Neural cell (in vitro differentiated cells): ENCODE measurements at regions not wholly inside any gene's neighbourhood (a gene's known extent, or its start where the extent isn't known, plus 50 kb on each side); places are given as distances from the start of the nearest gene placed in this dataset.

Experiments used
- H2AFZ ChIP-seq: fragments of 200-600, 300-800 bp; sonication (generic), shearing (Covaris generic); 2 replicates; pipeline ENCODE4 v1.6.0; 2014; ENCODE audit warnings: low read depth, mild to moderate bottlenecking, antibody characterized with exemption, low read length, moderate library complexity
- H3F3A ChIP-seq: fragments of 200-600 bp; shearing (Covaris generic); 2 replicates; pipeline ENCODE4 v1.6.1; 2016; ENCODE audit warnings: mild to moderate bottlenecking, moderate library complexity, mixed read lengths, antibody characterized with exemption, low read length; ENCODE audit not compliant: insufficient read depth, poor library complexity, severe bottlenecking
- H3K27ac ChIP-seq: fragments of 200-600, 300-800 bp; sonication (generic), shearing (Covaris generic); 2 replicates; pipeline ENCODE4 v1.5.1; 2014; ENCODE audit warnings: mild to moderate bottlenecking, low read length, moderate library complexity
- H3K27me3 ChIP-seq: fragments of 300-800, 200-600 bp; sonication (generic), shearing (Covaris generic); 2 replicates; pipeline ENCODE4 v1.6.0; 2014; ENCODE audit warnings: mild to moderate bottlenecking, low read depth, low read length, moderate library complexity; ENCODE audit not compliant: insufficient read depth
- H3K36me3 ChIP-seq: fragments of 300-800, 200-600 bp; sonication (generic), shearing (Covaris generic); 2 replicates; pipeline ENCODE4 v1.5.1; 2014; ENCODE audit warnings: mild to moderate bottlenecking, antibody characterized with exemption, low read length, moderate library complexity; ENCODE audit not compliant: insufficient read depth
- H3K4me2 ChIP-seq: fragments of 300-800, 200-600 bp; sonication (generic), shearing (Covaris generic); 2 replicates; pipeline ENCODE4 v1.6.0; 2014; ENCODE audit warnings: mild to moderate bottlenecking, low read length
- H3K4me3 ChIP-seq: fragments of 300-800, 200-600 bp; sonication (generic), shearing (Covaris generic); 2 replicates; pipeline ENCODE4 v1.5.1; 2014; ENCODE audit warnings: mild to moderate bottlenecking, low read length, moderate library complexity
- H3K79me2 ChIP-seq: fragments of 200-600 bp; shearing (Covaris generic); replicated peaks from 2 replicates; pipeline ENCODE4 v1.6.0; 2014; ENCODE audit warnings: mild to moderate bottlenecking, low read length, moderate library complexity; ENCODE audit not compliant: insufficient read depth
- H3K9ac ChIP-seq: fragments of 300-800, 200-600 bp; sonication (generic), shearing (Covaris generic); 2 replicates; pipeline ENCODE4 v1.6.1; 2016; ENCODE audit warnings: mild to moderate bottlenecking, low read length, mixed read lengths
- H3K9me2 ChIP-seq: fragments of 200-600 bp; shearing (Covaris generic); 2 replicates; pipeline ENCODE4 v1.6.1; 2016; ENCODE audit warnings: mild to moderate bottlenecking, low read length, mixed read lengths; ENCODE audit not compliant: insufficient read depth
- H3K9me3 ChIP-seq: fragments of 200-600, 300-800 bp; sonication (generic), shearing (Covaris generic); 2 replicates; pipeline ENCODE4 v1.6.1; 2016; ENCODE audit warnings: mild to moderate bottlenecking, mixed run types, low read length, moderate library complexity, mixed read lengths
- H4K20me1 ChIP-seq: fragments of 200-600 bp; shearing (Covaris generic); 2 replicates; pipeline ENCODE4 v1.6.1; 2016; ENCODE audit warnings: mild to moderate bottlenecking, mixed run types; ENCODE audit not compliant: insufficient read depth
- EP300 ChIP-seq: fragments of 450-650 bp; conservative IDR thresholded peaks from 2 replicates; pipeline ENCODE4 v1.6.1; 2014; ENCODE audit warnings: antibody characterized with exemption, mild to moderate bottlenecking, moderate library complexity; ENCODE audit not compliant: poor library complexity, severe bottlenecking
- EZH2 ChIP-seq: fragments of 200-600, 300-800 bp; shearing (Covaris generic), sonication (generic); IDR thresholded peaks from 2 replicates; pipeline ENCODE4 v1.6.1; 2014; ENCODE audit warnings: antibody characterized with exemption, low read length, borderline replicate concordance, mild to moderate bottlenecking; ENCODE audit not compliant: insufficient read depth, poor library complexity, severe bottlenecking
- MXI1 ChIP-seq: fragments of 450-650 bp; conservative IDR thresholded peaks from 2 replicates; pipeline ENCODE4 v1.6.1; 2014; ENCODE audit warnings: antibody characterized with exemption, mild to moderate bottlenecking; ENCODE audit not compliant: poor library complexity, severe bottlenecking
- POLR2AphosphoS5 ChIP-seq: IDR thresholded peaks from 2 replicates; pipeline ENCODE4 v1.6.1; 2012
- RAD21 ChIP-seq: fragments of 450-650 bp; conservative IDR thresholded peaks from 2 replicates; pipeline ENCODE4 v1.6.1; 2014; ENCODE audit warnings: antibody characterized with exemption, mild to moderate bottlenecking, moderate library complexity
- SMC3 ChIP-seq: fragments of 450-650 bp; conservative IDR thresholded peaks from 2 replicates; pipeline ENCODE4 v1.6.1; 2014; ENCODE audit warnings: antibody characterized with exemption, mild to moderate bottlenecking, moderate library complexity; ENCODE audit not compliant: poor library complexity
- TAF1 ChIP-seq: IDR thresholded peaks from 2 replicates; pipeline ENCODE4 v1.6.1; 2012; ENCODE audit warnings: low read depth
- TF ChIP-seq, protein P1 (sequence below): IDR thresholded peaks from 2 replicates; pipeline ENCODE4 v1.6.1; 2012; ENCODE audit warnings: borderline replicate concordance
- TF ChIP-seq, protein P2 (sequence below): fragments of 450-650 bp; IDR thresholded peaks from 2 replicates; pipeline ENCODE4 v1.5.1; 2014; ENCODE audit warnings: antibody characterized with exemption, mild to moderate bottlenecking, moderate library complexity; ENCODE audit not compliant: poor library complexity, severe bottlenecking

DNA sequence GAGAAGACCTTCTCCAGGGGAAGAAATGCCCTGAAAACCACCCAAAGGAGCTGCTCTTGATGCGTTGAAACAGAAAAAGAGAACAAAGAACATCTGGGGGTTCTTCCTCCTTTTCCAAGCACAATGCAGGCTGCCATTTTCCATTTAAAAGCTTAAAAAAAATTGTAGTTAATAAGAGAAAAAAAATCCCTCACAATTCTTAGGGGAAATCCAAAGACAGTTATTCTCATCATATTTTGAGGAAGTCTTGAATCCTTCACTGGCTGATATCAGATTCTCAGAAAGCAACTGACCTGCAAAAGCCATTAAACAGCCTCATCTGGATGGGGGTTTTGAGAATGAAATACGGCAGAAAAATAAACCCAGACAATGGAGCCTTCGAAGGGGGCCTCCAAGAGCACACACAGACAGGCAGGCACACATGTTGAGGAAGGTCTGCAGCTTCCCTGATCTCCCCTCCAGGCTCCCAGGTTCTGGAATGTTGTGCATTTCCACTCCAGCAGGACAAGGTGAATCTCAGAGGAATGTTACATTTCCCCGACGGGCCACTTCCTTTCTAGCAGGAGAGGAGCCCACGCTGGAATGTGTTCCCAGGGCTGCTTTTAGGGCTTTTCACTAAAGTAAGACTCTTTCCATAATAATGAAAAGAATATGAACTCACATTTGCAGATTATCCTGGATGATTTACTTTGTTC, 159.4 kb upstream of the S1PR3 start (continued):
- no peak for TF ChIP-seq SMC3

DNA sequence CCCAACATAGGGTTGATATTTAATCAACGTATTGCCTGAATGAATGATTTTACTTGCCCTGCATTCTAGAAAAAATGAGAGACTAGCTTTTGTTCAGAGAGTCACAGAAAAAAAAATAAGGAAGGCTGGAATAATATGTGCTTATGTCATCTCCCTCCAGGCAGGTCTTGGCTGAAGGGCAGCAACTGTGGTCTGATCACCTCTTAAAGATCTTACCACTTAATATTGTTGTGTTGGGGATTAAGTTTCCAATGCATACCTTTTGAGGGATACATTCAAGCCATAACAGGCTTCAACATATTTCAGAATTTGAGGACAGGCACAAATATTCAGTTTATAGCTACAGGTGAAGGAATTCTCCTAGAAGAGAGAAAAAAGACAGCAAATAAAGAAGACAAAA, 157.3 kb upstream of the S1PR3 start:
- no peak for TF ChIP-seq EZH2
- no peak for TF ChIP-seq EP300
- no peak for TF ChIP-seq SMC3
- TF ChIP-seq MXI1 = no peak
- TF ChIP-seq POLR2AphosphoS5 = no peak
- TF ChIP-seq TAF1 = no peak
- no peak for TF ChIP-seq RAD21
- TF ChIP-seq, protein P1, sequence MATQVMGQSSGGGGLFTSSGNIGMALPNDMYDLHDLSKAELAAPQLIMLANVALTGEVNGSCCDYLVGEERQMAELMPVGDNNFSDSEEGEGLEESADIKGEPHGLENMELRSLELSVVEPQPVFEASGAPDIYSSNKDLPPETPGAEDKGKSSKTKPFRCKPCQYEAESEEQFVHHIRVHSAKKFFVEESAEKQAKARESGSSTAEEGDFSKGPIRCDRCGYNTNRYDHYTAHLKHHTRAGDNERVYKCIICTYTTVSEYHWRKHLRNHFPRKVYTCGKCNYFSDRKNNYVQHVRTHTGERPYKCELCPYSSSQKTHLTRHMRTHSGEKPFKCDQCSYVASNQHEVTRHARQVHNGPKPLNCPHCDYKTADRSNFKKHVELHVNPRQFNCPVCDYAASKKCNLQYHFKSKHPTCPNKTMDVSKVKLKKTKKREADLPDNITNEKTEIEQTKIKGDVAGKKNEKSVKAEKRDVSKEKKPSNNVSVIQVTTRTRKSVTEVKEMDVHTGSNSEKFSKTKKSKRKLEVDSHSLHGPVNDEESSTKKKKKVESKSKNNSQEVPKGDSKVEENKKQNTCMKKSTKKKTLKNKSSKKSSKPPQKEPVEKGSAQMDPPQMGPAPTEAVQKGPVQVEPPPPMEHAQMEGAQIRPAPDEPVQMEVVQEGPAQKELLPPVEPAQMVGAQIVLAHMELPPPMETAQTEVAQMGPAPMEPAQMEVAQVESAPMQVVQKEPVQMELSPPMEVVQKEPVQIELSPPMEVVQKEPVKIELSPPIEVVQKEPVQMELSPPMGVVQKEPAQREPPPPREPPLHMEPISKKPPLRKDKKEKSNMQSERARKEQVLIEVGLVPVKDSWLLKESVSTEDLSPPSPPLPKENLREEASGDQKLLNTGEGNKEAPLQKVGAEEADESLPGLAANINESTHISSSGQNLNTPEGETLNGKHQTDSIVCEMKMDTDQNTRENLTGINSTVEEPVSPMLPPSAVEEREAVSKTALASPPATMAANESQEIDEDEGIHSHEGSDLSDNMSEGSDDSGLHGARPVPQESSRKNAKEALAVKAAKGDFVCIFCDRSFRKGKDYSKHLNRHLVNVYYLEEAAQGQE = no peak
- TF ChIP-seq, protein P2, sequence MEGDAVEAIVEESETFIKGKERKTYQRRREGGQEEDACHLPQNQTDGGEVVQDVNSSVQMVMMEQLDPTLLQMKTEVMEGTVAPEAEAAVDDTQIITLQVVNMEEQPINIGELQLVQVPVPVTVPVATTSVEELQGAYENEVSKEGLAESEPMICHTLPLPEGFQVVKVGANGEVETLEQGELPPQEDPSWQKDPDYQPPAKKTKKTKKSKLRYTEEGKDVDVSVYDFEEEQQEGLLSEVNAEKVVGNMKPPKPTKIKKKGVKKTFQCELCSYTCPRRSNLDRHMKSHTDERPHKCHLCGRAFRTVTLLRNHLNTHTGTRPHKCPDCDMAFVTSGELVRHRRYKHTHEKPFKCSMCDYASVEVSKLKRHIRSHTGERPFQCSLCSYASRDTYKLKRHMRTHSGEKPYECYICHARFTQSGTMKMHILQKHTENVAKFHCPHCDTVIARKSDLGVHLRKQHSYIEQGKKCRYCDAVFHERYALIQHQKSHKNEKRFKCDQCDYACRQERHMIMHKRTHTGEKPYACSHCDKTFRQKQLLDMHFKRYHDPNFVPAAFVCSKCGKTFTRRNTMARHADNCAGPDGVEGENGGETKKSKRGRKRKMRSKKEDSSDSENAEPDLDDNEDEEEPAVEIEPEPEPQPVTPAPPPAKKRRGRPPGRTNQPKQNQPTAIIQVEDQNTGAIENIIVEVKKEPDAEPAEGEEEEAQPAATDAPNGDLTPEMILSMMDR = no peak
- H3K27me3 ChIP-seq = no peaks in the 10 kb centered on the region
- no peak overlapping the region for H3K9ac ChIP-seq
- H3K36me3 ChIP-seq = no peaks in the 10 kb centered on the region
- H3K9me2 ChIP-seq = no peaks in the 10 kb centered on the region
- H3K27ac ChIP-seq = no peak overlapping the region
- H3K4me3 ChIP-seq = no peak overlapping the region
- no peaks in the 10 kb centered on the region for H3K9me3 ChIP-seq
- H3F3A ChIP-seq = no peaks in the 10 kb centered on the region
- no peaks in the 10 kb centered on the region for H3K79me2 ChIP-seq
- no peak overlapping the region for H2AFZ ChIP-seq
- H3K4me2 ChIP-seq = no peak overlapping the region
- no peaks in the 10 kb centered on the region for H4K20me1 ChIP-seq

DNA sequence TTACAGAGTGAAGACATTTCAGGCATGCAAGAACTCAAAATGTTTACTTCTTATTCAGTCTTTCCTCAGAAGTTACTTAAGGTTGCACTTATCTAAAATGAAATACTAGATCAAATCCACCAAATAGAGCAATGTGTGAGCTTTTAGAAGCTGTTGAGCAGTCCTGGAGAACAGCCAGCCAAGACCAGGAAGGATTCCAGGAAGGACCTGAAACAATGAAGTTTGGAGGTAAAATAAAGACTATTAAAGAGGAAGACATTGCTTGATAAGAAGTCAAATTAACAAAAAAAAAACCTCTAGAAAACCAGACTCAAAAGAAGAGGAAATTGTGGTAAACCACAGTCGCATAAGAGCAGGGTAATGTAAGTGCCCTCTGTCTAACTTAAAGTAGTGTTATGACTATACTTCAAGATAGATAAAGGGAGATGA, 156.2 kb upstream of the S1PR3 start:
- Histone ChIP-seq H3K79me2 (no peaks in the 10 kb centered on the region), H3K9me3 (no peaks in the 10 kb centered on the region), H4K20me1 (no peaks in the 10 kb centered on the region), H3K36me3 (no peaks in the 10 kb centered on the region), H2AFZ (no peak overlapping the region), H3K9ac (no peak overlapping the region), H3K9me2 (no peaks in the 10 kb centered on the region), H3F3A (no peaks in the 10 kb centered on the region), H3K4me2 (no peak overlapping the region), H3K4me3 (no peak overlapping the region), H3K27ac (no peak overlapping the region), H3K27me3 (no peaks in the 10 kb centered on the region)
- no peak for TF ChIP-seq EZH2
- TF ChIP-seq RAD21 = no peak
- no peak for TF ChIP-seq TAF1
- TF ChIP-seq EP300 = no peak
- TF ChIP-seq POLR2AphosphoS5 = no peak
- TF ChIP-seq SMC3 = no peak
- TF ChIP-seq, protein P2 = no peak
- no peak for TF ChIP-seq MXI1
- TF ChIP-seq, protein P1 = no peak
